ENCODE measurements at regions not wholly inside any gene's neighbourhood (a gene's known extent, or its start where the extent isn't known, plus 50 kb on each side); places are given as distances from the start of the nearest gene placed in this dataset.

DNA sequence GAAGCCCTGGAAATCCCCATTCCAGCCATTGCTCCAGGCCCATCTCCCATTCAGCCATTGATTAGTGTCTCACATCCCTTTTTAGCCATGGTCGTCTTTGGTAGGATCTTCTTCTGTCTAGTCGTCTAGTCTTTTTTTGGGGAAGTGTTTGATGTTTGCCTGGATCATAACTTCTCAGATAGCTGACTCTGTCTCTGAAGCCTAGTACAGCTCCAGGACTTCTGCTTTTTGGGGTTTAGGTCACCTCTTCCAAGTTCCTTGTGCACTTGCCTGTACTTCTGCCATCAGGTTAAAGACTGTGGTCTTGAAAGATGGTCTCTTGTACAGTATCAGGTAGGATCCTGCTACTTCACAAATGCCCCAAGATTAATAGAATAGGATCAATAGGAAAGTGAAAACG, 553.5 kb downstream of the PKHD1 start:
- TF ChIP-seq EZH2 (IDR thresholded peaks at IDR 0.05; ENCODE audit: borderline replicate concordance, low read depth, low read length, poor library complexity, severe bottlenecking) = no peak
- TF ChIP-seq, protein P1, sequence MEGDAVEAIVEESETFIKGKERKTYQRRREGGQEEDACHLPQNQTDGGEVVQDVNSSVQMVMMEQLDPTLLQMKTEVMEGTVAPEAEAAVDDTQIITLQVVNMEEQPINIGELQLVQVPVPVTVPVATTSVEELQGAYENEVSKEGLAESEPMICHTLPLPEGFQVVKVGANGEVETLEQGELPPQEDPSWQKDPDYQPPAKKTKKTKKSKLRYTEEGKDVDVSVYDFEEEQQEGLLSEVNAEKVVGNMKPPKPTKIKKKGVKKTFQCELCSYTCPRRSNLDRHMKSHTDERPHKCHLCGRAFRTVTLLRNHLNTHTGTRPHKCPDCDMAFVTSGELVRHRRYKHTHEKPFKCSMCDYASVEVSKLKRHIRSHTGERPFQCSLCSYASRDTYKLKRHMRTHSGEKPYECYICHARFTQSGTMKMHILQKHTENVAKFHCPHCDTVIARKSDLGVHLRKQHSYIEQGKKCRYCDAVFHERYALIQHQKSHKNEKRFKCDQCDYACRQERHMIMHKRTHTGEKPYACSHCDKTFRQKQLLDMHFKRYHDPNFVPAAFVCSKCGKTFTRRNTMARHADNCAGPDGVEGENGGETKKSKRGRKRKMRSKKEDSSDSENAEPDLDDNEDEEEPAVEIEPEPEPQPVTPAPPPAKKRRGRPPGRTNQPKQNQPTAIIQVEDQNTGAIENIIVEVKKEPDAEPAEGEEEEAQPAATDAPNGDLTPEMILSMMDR (conservative IDR thresholded peaks at IDR 0.05; ENCODE audit: low read depth, low read length) = no peak
- peaks cover 5% of the 10 kb centered on the region for H3K27me3 ChIP-seq (replicated peaks; ENCODE audit: insufficient read depth, low read depth, low read length, poor library complexity)
- DNase-seq (ENCODE audit: low spot score) = no peak
- H3K9me3 ChIP-seq (ENCODE audit: low read depth, low read length, poor library complexity, severe bottlenecking) = no peaks in the 10 kb centered on the region
- no peaks in the 10 kb centered on the region for H3K36me3 ChIP-seq (ENCODE audit: insufficient read depth, low read length, poor library complexity, severe bottlenecking)
- H3K4me1 ChIP-seq (ENCODE audit: insufficient read depth, low read length, poor library complexity, severe bottlenecking) = no peaks in the 10 kb centered on the region
- ChIA-PET CTCF (no interaction called here), POLR2A (ENCODE audit: low non-redundant PET) (no interaction called here)
- no peak overlapping the region for H3K27ac ChIP-seq (ENCODE audit: low read depth, low read length, poor library complexity, severe bottlenecking)
- intact Hi-C loops (cut with micrococcal nuclease; ENCODE audit: unreplicated experiment) = loop anchor here (5.0 to 10.0 kb wide), 2 partner anchors 311 to 488 kb away; no protein-coding TSS in a partner anchor
- no peak overlapping the region for H3K4me3 ChIP-seq (ENCODE audit: low read depth, low read length, poor library complexity, severe bottlenecking)
- BruUV-seq (replicated peaks) = no TSS peak

DNA sequence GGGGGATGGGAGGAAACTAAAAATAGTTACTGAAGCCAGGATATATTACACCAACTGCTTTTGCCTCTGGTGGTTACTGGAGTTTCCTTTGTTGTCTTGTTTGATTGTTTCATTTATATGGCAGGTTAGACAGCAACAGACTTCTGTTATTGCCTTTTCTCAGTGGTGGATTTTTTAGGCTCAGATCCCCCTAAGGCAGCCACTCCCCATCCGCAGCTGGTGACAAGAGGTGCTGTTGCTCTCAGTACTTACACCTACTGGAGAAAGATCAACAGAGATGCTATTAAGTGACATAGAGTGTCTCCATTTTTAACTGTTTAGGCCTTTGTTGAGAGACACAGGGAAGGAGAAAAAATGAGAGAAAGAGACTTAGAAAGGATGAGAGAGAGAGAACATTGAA, 552.1 kb downstream of the PKHD1 start:
- CTCF ChIA-PET = no interaction called here

DNA sequence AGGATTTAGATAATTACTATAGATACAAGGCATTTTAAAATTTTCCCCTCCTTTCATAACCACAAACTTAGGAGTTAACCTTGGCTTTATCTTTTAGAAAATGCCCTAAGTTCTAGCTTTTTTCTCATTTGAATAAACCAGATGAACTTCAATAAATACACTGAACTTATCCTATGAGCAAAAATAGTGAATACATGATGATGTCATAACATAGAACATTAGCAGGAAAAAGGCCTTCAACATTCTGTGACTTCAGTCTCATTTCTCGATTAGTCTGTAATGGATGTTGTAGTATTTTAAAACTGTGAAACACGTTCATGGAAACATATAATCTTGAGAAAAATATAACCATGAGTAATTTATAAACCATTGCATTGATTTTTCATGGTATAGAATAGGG, 550.7 kb downstream of the PKHD1 start:
- DNase-seq (ENCODE audit: low spot score) = no peak
- peaks cover 12% of the 10 kb centered on the region for H3K27me3 ChIP-seq (replicated peaks; ENCODE audit: insufficient read depth, low read depth, low read length, poor library complexity)
- no peaks in the 10 kb centered on the region for H3K9me3 ChIP-seq (ENCODE audit: low read depth, low read length, poor library complexity, severe bottlenecking)
- ChIA-PET CTCF (no interaction called here), POLR2A (ENCODE audit: low non-redundant PET) (no interaction called here)
- H3K36me3 ChIP-seq (ENCODE audit: insufficient read depth, low read length, poor library complexity, severe bottlenecking) = no peaks in the 10 kb centered on the region
- no peaks in the 10 kb centered on the region for H3K4me1 ChIP-seq (ENCODE audit: insufficient read depth, low read length, poor library complexity, severe bottlenecking)
- intact Hi-C loops (cut with micrococcal nuclease; ENCODE audit: unreplicated experiment) = loop anchor here (10.0 kb wide), 1 partner anchor 308 kb away; no protein-coding TSS in a partner anchor
- no peak for TF ChIP-seq EZH2 (IDR thresholded peaks at IDR 0.05; ENCODE audit: borderline replicate concordance, low read depth, low read length, poor library complexity, severe bottlenecking)
- TF ChIP-seq, protein P1 (conservative IDR thresholded peaks at IDR 0.05; ENCODE audit: low read depth, low read length) = no peak
- H3K4me3 ChIP-seq (ENCODE audit: low read depth, low read length, poor library complexity, severe bottlenecking) = no peak overlapping the region
- no TSS peak for BruUV-seq (replicated peaks)
- no peak overlapping the region for H3K27ac ChIP-seq (ENCODE audit: low read depth, low read length, poor library complexity, severe bottlenecking)

More for the DNA sequence above, 552.1 kb downstream of the PKHD1 start:
- TF ChIP-seq, protein P1 (conservative IDR thresholded peaks at IDR 0.05; ENCODE audit: low read depth, low read length) = no peak
- TF ChIP-seq EZH2 (IDR thresholded peaks at IDR 0.05; ENCODE audit: borderline replicate concordance, low read depth, low read length, poor library complexity, severe bottlenecking) = no peak
- POLR2A ChIA-PET (ENCODE audit: low non-redundant PET) = no interaction called here
- H3K36me3 ChIP-seq (ENCODE audit: insufficient read depth, low read length, poor library complexity, severe bottlenecking) = no peaks in the 10 kb centered on the region
- no peak overlapping the region for H3K27ac ChIP-seq (ENCODE audit: low read depth, low read length, poor library complexity, severe bottlenecking)
- intact Hi-C loops (cut with micrococcal nuclease; ENCODE audit: unreplicated experiment) = loop anchor here (10.0 kb wide), 1 partner anchor 309 kb away; no protein-coding TSS in a partner anchor
- no TSS peak for BruUV-seq (replicated peaks)
- peaks cover 12% of the 10 kb centered on the region for H3K27me3 ChIP-seq (replicated peaks; ENCODE audit: insufficient read depth, low read depth, low read length, poor library complexity)
- no peaks in the 10 kb centered on the region for H3K9me3 ChIP-seq (ENCODE audit: low read depth, low read length, poor library complexity, severe bottlenecking)
- no peaks in the 10 kb centered on the region for H3K4me1 ChIP-seq (ENCODE audit: insufficient read depth, low read length, poor library complexity, severe bottlenecking)
- H3K4me3 ChIP-seq (ENCODE audit: low read depth, low read length, poor library complexity, severe bottlenecking) = no peak overlapping the region
- no peak for DNase-seq (ENCODE audit: low spot score)

Data from A673 (cell line).